ENCODE measurements at regions not wholly inside any gene's neighbourhood (a gene's known extent, or its start where the extent isn't known, plus 50 kb on each side); places are given as distances from the start of the nearest gene placed in this dataset.
"Not testable (repeated sequence)": the region's sequence is repeated elsewhere in the genome, so short reads cannot be mapped to it uniquely, and the experiment has no call there.

DNA sequence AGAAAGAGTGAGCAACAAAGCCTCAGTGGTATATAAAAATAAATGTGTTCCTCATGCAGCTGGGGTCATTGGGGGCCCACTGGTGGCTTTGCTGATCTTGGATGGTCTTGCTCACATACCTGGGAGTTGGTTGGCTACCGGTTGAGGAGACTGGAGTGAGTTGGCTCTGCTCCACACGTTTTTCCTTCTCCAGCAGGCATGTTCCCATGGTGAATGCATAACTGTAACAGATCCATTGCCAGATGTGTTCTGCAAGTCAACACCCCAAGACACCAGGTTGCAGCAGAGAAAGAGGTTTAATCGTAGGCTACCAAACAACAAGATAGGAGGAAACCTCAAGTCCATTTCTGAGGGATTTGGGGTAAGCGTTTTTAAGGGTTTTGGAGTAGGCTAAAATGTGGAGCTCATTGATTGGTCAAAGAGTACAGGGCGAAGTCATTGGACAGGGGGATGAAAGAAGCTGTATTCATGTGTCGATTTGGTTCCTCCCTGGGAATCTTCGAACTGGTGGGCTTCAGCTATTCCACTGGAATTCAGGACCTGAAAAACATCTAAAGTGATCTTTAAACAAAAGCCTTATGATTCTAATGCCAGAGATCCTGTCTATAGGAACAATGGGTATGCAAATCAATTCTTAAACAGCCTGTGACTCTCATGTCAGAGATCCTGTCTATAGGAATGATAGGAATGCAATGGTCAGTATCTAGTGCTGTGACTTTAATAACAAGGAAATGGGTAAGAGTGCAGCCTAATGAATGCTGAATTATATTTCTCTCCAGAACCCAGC lies 467.5 kb upstream of the C16orf82 start:
- DNase-seq: no peak

DNA sequence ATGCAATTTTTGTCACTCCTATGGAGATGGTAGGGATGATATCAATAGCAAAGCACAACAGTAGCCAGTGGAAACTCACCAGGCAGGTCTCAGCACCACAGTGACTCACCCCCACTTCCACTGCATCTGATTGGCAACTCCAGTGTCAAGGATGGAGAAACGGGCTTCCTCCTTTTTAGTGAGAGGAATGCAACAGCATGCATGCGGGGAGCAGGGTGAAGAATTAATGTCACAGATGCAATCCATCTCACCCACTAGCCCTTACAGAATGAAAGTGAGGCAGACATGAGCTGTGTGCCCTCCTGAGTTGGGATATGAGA lies 467.0 kb upstream of the C16orf82 start:
- no peak for DNase-seq

- DNase-seq: no peak
Observed at GRCh38 chr16:26601335-26601734, 465.4 kb upstream of the C16orf82 start.

DNA sequence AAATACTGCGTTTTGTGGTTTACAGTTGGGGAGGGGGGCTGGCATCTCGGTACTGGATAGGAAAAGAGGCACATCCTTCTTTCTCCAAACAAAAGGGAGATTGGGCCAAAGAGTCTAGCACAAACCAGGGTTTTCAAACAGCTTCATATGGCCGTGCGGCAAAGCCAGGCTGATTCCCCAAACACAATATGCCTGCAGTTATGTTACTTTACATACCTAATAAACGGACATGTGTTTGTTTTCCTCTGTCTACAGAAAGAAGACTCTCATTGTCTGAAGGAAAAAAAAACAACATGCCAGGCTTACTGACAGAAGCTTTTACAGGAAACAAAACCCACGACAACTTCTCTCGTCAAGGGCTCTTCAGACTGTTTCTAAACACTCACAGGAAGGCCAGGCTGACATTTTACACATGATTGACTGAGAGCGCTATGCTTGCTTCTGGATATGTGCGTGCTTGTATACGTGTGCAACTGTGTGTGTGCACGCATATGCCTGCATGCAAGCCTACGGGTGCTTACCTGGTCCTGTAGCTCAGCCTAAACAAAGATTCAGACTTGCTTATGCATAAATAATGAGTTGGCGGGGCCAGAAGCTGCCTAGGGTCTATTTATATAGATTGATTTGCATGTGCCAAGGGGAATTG lies 461.0 kb upstream of the C16orf82 start:
- DNase-seq: peak in 1 of 3 experiments; percentile 84

DNA sequence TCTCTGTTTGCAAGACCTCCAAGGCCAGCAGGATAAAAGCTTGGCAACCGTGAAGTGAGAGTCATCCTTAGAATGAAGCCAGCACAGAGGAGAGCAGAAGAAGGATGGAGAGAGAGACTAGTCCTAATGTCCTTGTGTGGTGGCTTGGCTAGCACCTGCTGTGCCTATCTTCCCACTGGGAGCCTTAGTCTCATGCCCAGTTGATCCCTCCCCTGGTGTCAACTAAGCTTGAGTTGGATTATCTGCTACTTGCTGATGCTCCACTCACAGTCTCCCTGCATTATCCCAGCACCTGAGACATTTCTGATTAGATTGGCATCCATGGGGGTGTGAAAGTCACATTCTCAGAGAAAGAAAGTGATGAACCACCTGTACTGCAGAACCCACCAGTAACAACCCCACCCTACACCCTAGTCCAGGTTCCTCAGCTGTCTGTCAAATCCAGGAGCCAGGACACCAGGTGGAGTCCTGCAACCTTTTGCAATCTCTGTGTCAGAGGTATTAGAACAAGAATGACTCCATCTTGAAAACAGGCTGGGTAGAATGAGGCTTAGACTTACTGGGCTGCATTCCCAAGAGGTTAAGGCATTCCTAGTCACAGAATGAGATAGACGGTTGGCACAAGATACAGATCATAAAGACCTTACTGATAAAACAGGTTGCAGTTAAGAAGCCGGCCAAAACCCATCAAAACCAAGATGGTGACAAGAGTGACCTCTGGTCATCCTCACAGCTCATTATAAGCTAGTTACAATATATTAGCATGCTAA lies 460.2 kb upstream of the C16orf82 start:
- no peak for DNase-seq

DNA sequence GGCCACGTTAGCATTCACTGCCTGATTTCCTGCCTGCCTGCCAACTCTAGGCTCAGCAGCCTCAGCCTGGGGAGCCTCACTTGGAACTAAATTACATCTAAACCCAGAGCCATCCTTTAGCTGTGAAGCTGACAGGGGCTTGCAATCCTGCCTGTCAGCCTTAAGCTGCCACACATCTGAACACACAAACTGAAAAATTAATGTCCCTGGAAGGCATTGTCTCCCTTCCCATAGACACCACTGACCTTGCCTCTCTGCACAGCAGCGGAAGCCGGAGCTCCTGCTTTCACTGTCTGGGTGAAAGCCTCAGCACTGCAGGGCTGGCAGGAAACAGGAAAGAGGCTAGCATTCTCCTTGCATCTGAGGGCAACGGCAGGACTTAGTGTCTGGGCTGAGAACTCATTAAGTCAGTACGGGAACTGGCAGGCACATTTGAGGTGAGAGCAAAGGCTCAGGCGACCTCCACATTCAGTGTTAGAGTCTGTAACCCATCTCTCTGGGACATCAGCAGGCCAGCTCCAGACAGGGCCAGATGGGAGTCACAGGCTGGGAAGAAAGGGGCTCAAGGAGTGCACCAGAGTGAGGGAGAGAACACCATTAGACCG lies 452.4 kb upstream of the C16orf82 start:
- DNase-seq: no peak

- no peak for DNase-seq
Observed at GRCh38 chr16:26623442-26623841, 443.3 kb upstream of the C16orf82 start.

GRCh38 chr16:26627958-26628357 lies 438.8 kb upstream of the C16orf82 start:
- DNase-seq: no peak

- DNase-seq: not testable (repeated sequence)
Observed at GRCh38 chr16:26631365-26631764, 435.4 kb upstream of the C16orf82 start.

DNA sequence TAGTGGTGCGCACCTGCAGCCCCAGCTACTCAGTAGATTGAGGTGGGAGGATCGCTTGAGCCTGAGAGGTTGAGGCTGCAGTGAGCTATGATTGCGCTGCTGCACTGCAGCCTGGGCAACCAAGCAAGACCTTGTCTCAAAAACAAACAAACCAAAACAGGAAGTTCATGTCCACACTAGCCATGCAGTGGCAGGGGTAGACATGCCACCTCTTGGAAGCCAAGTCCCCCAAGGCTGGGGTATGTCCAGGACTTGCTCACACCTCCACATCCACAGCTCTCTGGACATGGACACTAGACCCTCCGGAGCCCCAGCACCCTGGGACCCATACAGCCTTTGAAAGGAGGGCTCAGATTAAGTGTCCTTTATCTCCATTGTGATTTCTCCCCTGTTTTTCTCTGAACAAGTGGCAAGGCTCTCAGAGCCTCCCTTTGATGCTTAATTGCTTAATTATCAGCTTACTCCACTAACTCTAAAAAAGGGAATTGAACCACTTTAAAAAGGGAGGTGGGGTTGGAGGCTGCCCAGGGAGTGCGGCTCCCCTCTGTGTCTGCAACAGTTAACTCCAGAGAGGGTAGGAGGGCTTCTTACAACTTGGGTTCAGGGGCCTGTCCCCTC lies 424.6 kb upstream of the C16orf82 start:
- DNase-seq: no peak

DNA sequence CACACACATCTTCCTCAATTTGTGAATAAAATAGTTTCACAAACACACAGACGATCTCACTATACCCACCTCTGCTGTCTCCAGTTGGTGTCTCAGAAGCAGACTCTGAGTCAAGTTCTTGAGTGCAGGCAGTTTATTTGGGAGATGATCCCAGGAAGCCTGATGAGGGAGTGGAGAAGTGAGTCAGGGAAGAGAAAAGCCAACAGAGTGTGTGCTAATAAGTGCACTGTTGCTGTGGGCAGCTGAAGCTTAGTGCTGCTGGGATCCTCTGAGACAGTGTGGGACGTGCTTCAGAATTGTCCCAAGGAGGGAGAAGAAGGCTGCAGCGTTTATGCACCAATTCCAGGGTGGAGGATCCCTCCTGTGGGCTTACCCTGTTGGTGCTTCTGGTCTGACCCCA lies 423.2 kb upstream of the C16orf82 start:
- DNase-seq: no peak

DNA sequence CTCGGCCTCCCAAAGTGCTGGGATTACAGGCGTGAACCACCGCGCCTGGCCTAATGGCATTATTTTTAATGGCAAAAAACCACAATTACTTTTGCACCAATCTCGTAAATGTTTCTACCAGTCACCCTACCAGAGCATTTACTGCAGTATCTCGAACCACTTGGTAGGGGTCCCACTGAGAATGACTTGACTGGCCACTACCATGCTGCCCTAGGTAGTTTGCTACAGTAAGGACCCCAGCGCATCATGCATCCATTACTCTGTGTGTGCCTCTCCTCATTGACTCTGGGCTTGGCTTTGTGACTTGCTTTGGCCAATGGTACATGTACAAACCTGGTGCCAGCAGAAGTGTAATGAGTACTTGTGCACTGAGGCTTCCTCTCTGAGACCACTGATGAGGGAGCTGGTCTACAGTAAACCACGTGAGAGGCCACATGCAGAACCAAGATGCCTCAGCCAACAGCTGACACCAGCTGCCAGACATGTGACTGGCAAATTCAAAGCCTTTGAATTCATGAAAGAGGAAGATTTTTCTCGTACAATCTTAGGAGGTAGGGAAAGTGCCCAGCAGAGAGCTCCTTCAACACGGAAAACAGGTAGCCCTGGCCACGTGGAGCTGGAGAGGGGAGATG lies 421.7 kb upstream of the C16orf82 start:
- DNase-seq: no peak

- no peak for DNase-seq
Observed at GRCh38 chr16:26645614-26646013, 421.1 kb upstream of the C16orf82 start.

GRCh38 chr16:26647870-26648269 lies 418.9 kb upstream of the C16orf82 start:
- DNase-seq: no peak

GRCh38 chr16:26648851-26649250 lies 417.9 kb upstream of the C16orf82 start:
- no peak for DNase-seq

GRCh38 chr16:26649381-26650045 lies 417.2 kb upstream of the C16orf82 start:
- peak in 2 of 3 experiments; percentile 17 to 30 for DNase-seq

DNA sequence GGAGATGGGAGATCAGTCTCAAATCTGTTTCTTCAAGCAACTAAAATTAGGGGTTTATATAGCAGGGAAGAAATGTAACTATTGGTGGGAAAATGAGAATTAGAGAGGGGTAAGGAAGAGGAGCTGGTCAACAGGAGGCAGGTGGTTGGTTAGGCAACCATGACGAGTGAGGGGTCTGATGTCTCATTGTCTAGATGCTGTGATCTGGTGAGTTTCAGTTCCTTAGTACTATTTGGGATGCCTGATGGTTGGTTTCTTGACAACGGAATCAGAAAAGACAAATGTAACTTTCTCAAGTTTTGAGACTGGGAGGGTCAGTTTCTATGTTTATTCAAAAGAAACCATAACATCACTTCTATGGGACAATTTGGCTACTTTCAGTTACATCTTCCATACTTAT lies 415.3 kb upstream of the C16orf82 start:
- no peak for DNase-seq

DNA sequence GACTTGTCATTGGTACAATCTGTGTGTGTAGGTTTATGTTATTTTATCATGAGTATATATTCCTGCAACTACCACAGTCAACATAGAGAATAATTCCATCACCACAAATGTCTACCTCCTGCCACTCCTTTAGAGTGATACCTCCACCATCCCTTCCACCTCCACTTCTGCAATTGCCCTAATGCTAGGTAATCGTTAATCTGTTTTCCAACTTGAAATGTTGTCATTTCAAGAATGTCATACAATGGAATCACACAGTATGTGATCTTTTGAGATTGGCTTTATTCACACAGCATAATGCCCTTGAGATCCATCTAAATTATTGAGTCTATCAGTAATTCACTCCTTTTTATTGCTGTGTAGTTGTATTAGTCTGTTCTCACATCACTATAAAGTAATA lies 414.8 kb upstream of the C16orf82 start:
- DNase-seq: no peak

- no peak for DNase-seq
Observed at GRCh38 chr16:26658486-26658885, 408.2 kb upstream of the C16orf82 start.

DNA sequence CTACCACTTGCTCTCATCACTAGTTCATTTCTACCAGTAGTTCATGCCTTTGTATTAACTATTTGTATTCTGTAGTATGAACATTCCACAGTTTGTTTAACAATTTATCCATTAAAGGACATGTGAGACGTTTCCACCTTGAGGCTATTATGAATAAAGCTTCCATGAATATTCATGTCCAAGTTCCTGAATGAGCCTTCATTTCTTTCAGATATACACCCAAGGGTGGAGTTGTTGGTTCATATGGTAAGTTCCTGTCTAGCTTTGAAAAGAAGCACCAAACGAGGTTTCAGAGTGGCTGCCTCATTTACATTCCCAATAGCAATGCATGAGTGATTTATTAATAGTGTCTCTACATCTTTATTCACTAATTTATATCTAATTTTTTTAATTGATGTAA lies 407.8 kb upstream of the C16orf82 start:
- DNase-seq: no peak

DNA sequence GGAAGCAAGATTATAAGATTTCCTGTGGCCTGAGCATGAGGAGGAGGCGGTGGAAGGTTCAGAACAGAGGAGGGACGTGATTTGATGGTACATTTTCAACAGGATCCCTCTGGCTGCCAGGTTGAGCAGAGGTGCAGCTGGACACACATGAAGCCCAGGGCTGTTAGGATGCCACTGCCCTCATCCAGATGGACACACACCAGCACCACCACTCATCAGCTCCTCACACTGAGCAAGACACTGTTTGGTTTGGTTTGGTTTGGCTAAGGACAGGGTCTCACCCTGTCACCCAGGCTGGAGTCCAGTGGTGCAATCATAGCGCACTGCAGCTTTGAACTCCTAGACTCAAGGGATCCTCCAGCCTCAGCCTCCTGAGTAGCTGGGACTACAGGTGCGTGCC lies 402.6 kb upstream of the C16orf82 start:
- no peak for DNase-seq

Measured in NCI-H1417 (cell line).